GM18499 (cell line): ENCODE measurements at regions not wholly inside any gene's neighbourhood (a gene's known extent, or its start where the extent isn't known, plus 50 kb on each side); places are given as distances from the start of the nearest gene placed in this dataset.

Experiments
- ATAC-seq: cut with Tn5 transposase; IDR thresholded peaks from one replicate; pipeline ENCODE4 v1.9.1; 2021; ENCODE audit warnings: moderate number of reproducible peaks; ENCODE audit not compliant: insufficient read depth, unreplicated experiment

GRCh38 chr2:167400546-167400945 lies 512.3 kb downstream of the XIRP2 start:
- no peak for ATAC-seq

- no peak for ATAC-seq
Observed at GRCh38 chr2:167398873-167399272, 510.6 kb downstream of the XIRP2 start.

- ATAC-seq, result no peak
Observed at GRCh38 chr2:167388901-167389300, 500.6 kb downstream of the XIRP2 start.

- no peak for ATAC-seq
Observed at GRCh38 chr2:167388497-167388896, 500.2 kb downstream of the XIRP2 start.

GRCh38 chr2:167386694-167387093 lies 498.4 kb downstream of the XIRP2 start:
- ATAC-seq, result no peak

- ATAC-seq, result no peak
Observed at GRCh38 chr2:167383610-167384194, 495.4 kb downstream of the XIRP2 start.

- ATAC-seq, result no peak
Observed at GRCh38 chr2:167381349-167381748, 493.1 kb downstream of the XIRP2 start.

GRCh38 chr2:167380555-167380954 lies 492.3 kb downstream of the XIRP2 start:
- no peak for ATAC-seq

- ATAC-seq, result no peak
Observed at GRCh38 chr2:167380094-167380493, 491.8 kb downstream of the XIRP2 start.

GRCh38 chr2:167369083-167369482 lies 480.8 kb downstream of the XIRP2 start:
- no peak for ATAC-seq

- ATAC-seq, result no peak
Observed at GRCh38 chr2:167368371-167368770, 480.1 kb downstream of the XIRP2 start.

GRCh38 chr2:167365216-167365615 lies 476.9 kb downstream of the XIRP2 start:
- ATAC-seq, result no peak

- ATAC-seq, result no peak
Observed at GRCh38 chr2:167361426-167361825, 473.1 kb downstream of the XIRP2 start.

GRCh38 chr2:167355821-167356220 lies 467.5 kb downstream of the XIRP2 start:
- ATAC-seq, result no peak

- ATAC-seq, result no peak
Observed at GRCh38 chr2:167353605-167354280, 465.5 kb downstream of the XIRP2 start.

- ATAC-seq, result no peak
Observed at GRCh38 chr2:167345559-167345958, 457.3 kb downstream of the XIRP2 start.

GRCh38 chr2:167342769-167343168 lies 454.5 kb downstream of the XIRP2 start:
- ATAC-seq, result no peak

GRCh38 chr2:167340322-167340721 lies 452.0 kb downstream of the XIRP2 start:
- ATAC-seq, result no peak

GRCh38 chr2:167336213-167336612 lies 447.9 kb downstream of the XIRP2 start:
- no peak for ATAC-seq

- no peak for ATAC-seq
Observed at GRCh38 chr2:167335541-167335992, 447.3 kb downstream of the XIRP2 start.

GRCh38 chr2:167334146-167334742 lies 446.0 kb downstream of the XIRP2 start:
- no peak for ATAC-seq

- no peak for ATAC-seq
Observed at GRCh38 chr2:167333245-167333644, 445.0 kb downstream of the XIRP2 start.
